A549 (cell line): ENCODE measurements at regions not wholly inside any gene's neighbourhood (a gene's known extent, or its start where the extent isn't known, plus 50 kb on each side); places are given as distances from the start of the nearest gene placed in this dataset.

Experiments
- ATAC-seq, 2 experiments: fragments of 200-7000 bp in 1 of 2; fragments of >200 bp in 1 of 2; cut with Nextera tagmentation in 1 of 2; cut with Tn5 transposase in 1 of 2; 3 replicates each; pipeline versions ENCODE4 v1.8.0 to v1.9.1; 2018 to 2020; ENCODE audit warnings: mild to moderate bottlenecking in 1 of 2, moderate library complexity in 1 of 2
- CTCF ChIA-PET: fragments of 300-600 bp; sonication (Branson Sonifier 250); formaldehyde crosslinking; extraction: SDS; loops from one replicate; lab custom pipeline; 2021; ENCODE audit warnings: antibody characterized with exemption, inconsistent platforms; lab: Yijun Ruan, JAX
- POLR2A ChIA-PET: fragments of 350-600 bp; formaldehyde crosslinking; extraction: SDS; loops from one replicate; lab custom pipeline; 2021; ENCODE audit warnings: antibody characterized with exemption, inconsistent platforms; lab: Yijun Ruan, JAX
- DNase-seq, 2 experiments: peaks; one replicate each; pipeline versions ENCODE4 v3.0.0 to v3.0.0-alpha.2; 2011 to 2016; ENCODE audit warnings: low read depth in 1 of 2, low spot score in 1 of 2
- FAIRE-seq: peaks from 2 replicates; lab custom pipeline; 2011; peaks lifted over from hg19 to GRCh38; lab: Jason Lieb, UNC
- H3K27ac ChIP-seq, 2 experiments: fragments of >200 bp; sonication (Bioruptor Twin); formaldehyde crosslinking; 3 replicates each; pipeline ENCODE4 v1.5.1; 2016 to 2017
- H3K4me1 ChIP-seq: fragments of >200 bp; sonication (Bioruptor Twin); formaldehyde crosslinking; 3 replicates; pipeline ENCODE4 v1.6.1; 2016
- H3K4me2 ChIP-seq: fragments of >200 bp; sonication (Bioruptor Twin); formaldehyde crosslinking; 3 replicates; pipeline ENCODE4 v1.6.1; 2016
- H3K4me3 ChIP-seq: fragments of >200 bp; sonication (Bioruptor Twin); formaldehyde crosslinking; 3 replicates; pipeline ENCODE4 v1.5.1; 2016
- H3K9me3 ChIP-seq: fragments of >200 bp; sonication (Bioruptor Twin); formaldehyde crosslinking; 3 replicates; pipeline ENCODE4 v1.6.1; 2016
- ATOH8 ChIP-seq: fragments of 250-450 bp; sonication (Bioruptor Pico); IDR thresholded peaks from 2 replicates; pipeline ENCODE4 v1.5.0; 2020; ENCODE audit warnings: low read depth, mild to moderate bottlenecking, moderate library complexity
- BHLHE40 ChIP-seq: IDR thresholded peaks from 2 replicates; pipeline ENCODE4 v1.6.1; 2012; ENCODE audit warnings: low read depth, low read length, inconsistent platforms
- CBX2 ChIP-seq: fragments of 200-600 bp; sonication (generic); IDR thresholded peaks from 2 replicates; pipeline ENCODE4 v1.6.1; 2016; ENCODE audit warnings: low read depth, mild to moderate bottlenecking, borderline replicate concordance
- CBX8 ChIP-seq: fragments of 200-600 bp; sonication (generic); IDR thresholded peaks from 2 replicates; pipeline ENCODE4 v1.6.1; 2016
- CTCF ChIP-seq: fragments of >200 bp; sonication (Bioruptor Twin); formaldehyde crosslinking; IDR thresholded peaks from 3 replicates; pipeline ENCODE4 v1.5.1; 2016
- EHMT2 ChIP-seq: fragments of 200-600 bp; sonication (generic); IDR thresholded peaks from 2 replicates; pipeline ENCODE4 v1.6.1; 2016; ENCODE audit warnings: antibody characterized with exemption, low read depth, mild to moderate bottlenecking, moderate library complexity
- ELK1 ChIP-seq: fragments of 150-350 bp; IDR thresholded peaks from 2 replicates; pipeline ENCODE4 v1.6.1; 2014; ENCODE audit warnings: low read depth, mild to moderate bottlenecking, low read length
- ESRRA ChIP-seq: fragments of 150-350 bp; IDR thresholded peaks from 2 replicates; pipeline ENCODE4 v1.6.1; 2014; ENCODE audit warnings: mild to moderate bottlenecking, low read length, borderline replicate concordance
- FOSB ChIP-seq: fragments of 250-450 bp; sonication (Bioruptor Pico); IDR thresholded peaks from 2 replicates; pipeline ENCODE4 v1.5.0; 2020; ENCODE audit warnings: mild to moderate bottlenecking, moderate library complexity
- HDAC2 ChIP-seq: fragments of 200-600 bp; sonication (generic); IDR thresholded peaks from 2 replicates; pipeline ENCODE4 v1.6.1; 2016
- HES2 ChIP-seq: fragments of >200 bp; sonication (Bioruptor Twin); formaldehyde crosslinking; IDR thresholded peaks from 2 replicates; pipeline ENCODE4 v1.6.1; 2016
- HMGXB4 ChIP-seq: fragments of 250-450 bp; sonication (Bioruptor Pico); IDR thresholded peaks from 2 replicates; pipeline ENCODE4 v1.5.0; 2021; ENCODE audit warnings: mild to moderate bottlenecking, moderate library complexity, borderline replicate concordance
- HOXB13 ChIP-seq: fragments of 250-450 bp; sonication (Bioruptor Pico); IDR thresholded peaks from 2 replicates; pipeline ENCODE4 v1.5.0; 2020; ENCODE audit warnings: low read depth, mild to moderate bottlenecking, moderate library complexity
- JUN ChIP-seq, 2 experiments: fragments of >200 bp; sonication (Bioruptor Twin); formaldehyde crosslinking; IDR thresholded peaks; 2 replicates in 1 of 2; 3 replicates in 1 of 2; pipeline ENCODE4 v1.6.1; 2016 to 2017
- KDM1A ChIP-seq: fragments of 200-600 bp; sonication (generic); IDR thresholded peaks from 2 replicates; pipeline ENCODE4 v1.6.1; 2016; ENCODE audit warnings: low read depth, mild to moderate bottlenecking
- MAFK ChIP-seq: fragments of 450-650 bp; IDR thresholded peaks from 2 replicates; pipeline ENCODE4 v1.6.1; 2014; ENCODE audit not compliant: partially characterized antibody
- MYC ChIP-seq: IDR thresholded peaks from 2 replicates; pipeline ENCODE4 v1.6.1; 2012; ENCODE audit warnings: mild to moderate bottlenecking, inconsistent platforms, low read length, improper control_type of control experiment, borderline replicate concordance
- NR3C1 ChIP-seq: fragments of >200 bp; sonication (Bioruptor Twin); formaldehyde crosslinking; IDR thresholded peaks from 3 replicates; pipeline ENCODE4 v1.6.1; 2017
- POLR2AphosphoS2 ChIP-seq: conservative IDR thresholded peaks from 2 replicates; pipeline ENCODE4 v1.6.1; 2012; ENCODE audit warnings: low read length, improper control_type of control experiment, inconsistent platforms
- RAD21 ChIP-seq, 2 experiments: fragments of >200 bp in 1 of 2; sonication (Bioruptor Twin) in 1 of 2; formaldehyde crosslinking in 1 of 2; IDR thresholded peaks in 1 of 2; conservative IDR thresholded peaks in 1 of 2; 2 replicates in 1 of 2; 3 replicates in 1 of 2; pipeline ENCODE4 v1.6.1; 2012 to 2018; ENCODE audit warnings: inconsistent platforms in 1 of 2
- RARB ChIP-seq: fragments of 250-450 bp; sonication (Bioruptor Pico); IDR thresholded peaks from 2 replicates; pipeline ENCODE4 v1.8.0; 2021; ENCODE audit warnings: mild to moderate bottlenecking, moderate library complexity
- REST ChIP-seq: fragments of 200-600 bp; sonication (generic); IDR thresholded peaks from 2 replicates; pipeline ENCODE4 v1.6.1; 2016; ENCODE audit warnings: antibody characterized with exemption, mild to moderate bottlenecking, moderate library complexity
- ZC3H11A ChIP-seq: fragments of 450-650 bp; IDR thresholded peaks from 2 replicates; pipeline ENCODE4 v1.6.1; 2014; ENCODE audit warnings: antibody characterized with exemption, mild to moderate bottlenecking
- ZNF302 ChIP-seq: fragments of 250-450 bp; sonication (Bioruptor Pico); IDR thresholded peaks from 2 replicates; pipeline ENCODE4 v1.9.0; 2021; ENCODE audit warnings: inconsistent platforms, mild to moderate bottlenecking, moderate library complexity
- WGBS: methylation state at CpG from one replicate; pipeline ENCODE4 v1.1.6; 2017; ENCODE audit errors: missing lambda C conversion rate; 5-methylcytosine and 5-hydroxymethylcytosine counted together

- H3K4me2 ChIP-seq = no peak overlapping the region
- no peak overlapping the region for H3K4me3 ChIP-seq
- POLR2A ChIA-PET = no interaction called here
- DNase-seq (no peak), ATAC-seq (no peak), FAIRE-seq (no peak)
- 15% methylated on average over 3 of the region's 3 CpGs for WGBS
- no peaks in the 10 kb centered on the region; the same call in 2 of the 3 replicates for H3K4me1 ChIP-seq
- CTCF ChIA-PET = interaction anchor here (1.0 to 1.4 kb wide), 2 partner anchors 91 to 94 kb away, joined by 3 read pairs; no protein-coding TSS in a partner anchor
- TF ChIP-seq HOXB13 (no peak), HES2 (no peak)
- H3K27ac ChIP-seq = no peak overlapping the region
- H3K9me3 ChIP-seq = no peaks in the 10 kb centered on the region
These were observed 210.1 kb upstream of the LNX1 start for GRCh38 chr4:53801373-53801772.

- H3K4me2 ChIP-seq = no peak overlapping the region
- DNase-seq = no peak
- H3K9me3 ChIP-seq = no peaks in the 10 kb centered on the region
- TF ChIP-seq CBX8 (no peak), FOSB (CRISPR knock-in tag) (no peak), MYC (no peak), ZNF302 (CRISPR knock-in tag) (no peak), HMGXB4 (CRISPR knock-in tag) (no peak), EHMT2 (no peak)
- H3K27ac ChIP-seq = no peak overlapping the region
- no peaks in the 10 kb centered on the region; the same call in 2 of the 3 replicates for H3K4me1 ChIP-seq
- 79% methylated on average over 3 of the region's 3 CpGs for WGBS
- no peak for ATAC-seq
- POLR2A ChIA-PET = no interaction called here
- no peak overlapping the region for H3K4me3 ChIP-seq
- no peak for FAIRE-seq
- CTCF ChIA-PET = interaction anchor here (1.0 kb wide), 1 partner anchor 94 kb away, joined by 3 read pairs; no protein-coding TSS in a partner anchor
These were observed 209.5 kb upstream of the LNX1 start for GRCh38 chr4:53800741-53801140.

GRCh38 chr4:53793096-53793495, 201.8 kb upstream of the LNX1 start:
- H3K4me2 ChIP-seq = no peak overlapping the region
- ChIA-PET POLR2A (no interaction called here), CTCF (no interaction called here)
- H3K9me3 ChIP-seq = no peaks in the 10 kb centered on the region
- 89% methylated on average over 4 of the region's 4 CpGs for WGBS
- H3K27ac ChIP-seq = no peak overlapping the region
- TF ChIP-seq ELK1 (no peak), BHLHE40 (no peak), HDAC2 (no peak), ESRRA (no peak), RARB (CRISPR knock-in tag) (no peak), RAD21 (conservative IDR thresholded peaks at IDR 0.05 in 1 of 2, IDR thresholded peaks at IDR 0.05 in 1 of 2) (no peak), HOXB13 (no peak), FOSB (CRISPR knock-in tag) (no peak), MAFK (no peak), REST (no peak), ATOH8 (CRISPR knock-in tag) (no peak), JUN (IDR thresholded peaks at IDR 0.05) (no peak), ZC3H11A (no peak), POLR2AphosphoS2 (no peak), CBX2 (no peak), NR3C1 (no peak), CBX8 (no peak), CTCF (no peak), KDM1A (no peak)
- DNase-seq (no peak), FAIRE-seq (no peak), ATAC-seq (no peak)
- no peaks in the 10 kb centered on the region for H3K4me1 ChIP-seq
- no peak overlapping the region for H3K4me3 ChIP-seq
